ENCODE measurements at regions not wholly inside any gene's neighbourhood (a gene's known extent, or its start where the extent isn't known, plus 50 kb on each side); places are given as distances from the start of the nearest gene placed in this dataset.
A peak's percentile ranks its signal among the peaks of the same experiment; 100 is the strongest.

DNA sequence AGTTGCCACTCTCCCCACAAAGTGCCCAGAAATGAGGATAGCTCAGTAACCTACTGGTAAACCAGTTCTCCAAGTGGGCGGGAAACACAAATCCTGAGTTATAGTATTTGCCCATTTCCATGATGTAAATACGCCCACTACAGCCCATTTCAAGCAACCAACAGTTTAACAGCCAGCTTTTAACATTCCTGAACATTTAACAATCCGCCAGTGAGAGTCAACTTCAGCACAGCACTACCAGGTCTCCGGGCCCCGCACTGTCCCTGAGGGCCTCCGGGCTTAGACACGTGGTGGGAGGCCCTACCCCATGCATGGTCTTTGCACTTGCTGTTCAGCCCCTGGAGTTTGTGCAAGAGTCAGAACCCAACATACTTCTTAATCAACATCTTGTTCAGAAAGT, 132.0 kb upstream of the CTTNBP2NL start:
- Histone ChIP-seq H3K9me3 (no peaks in the 10 kb centered on the region), H3K27ac (no peak overlapping the region), H3K4me3 (no peak overlapping the region), H3K4me1 (no peaks in the 10 kb centered on the region), H3K27me3 (ENCODE audit: insufficient read depth in 3 of 3, low read length in 2 of 3) (no peaks in the 10 kb centered on the region), H3K36me3 (ENCODE audit: insufficient read depth in 1 of 2, low read depth in 1 of 2) (no peaks in the 10 kb centered on the region)
- ATAC-seq (peak in 1 of 4 donors; percentile 37), DNase-seq (peak in 1 of 2 donors; percentile 58)
- TF ChIP-seq, protein P1, sequence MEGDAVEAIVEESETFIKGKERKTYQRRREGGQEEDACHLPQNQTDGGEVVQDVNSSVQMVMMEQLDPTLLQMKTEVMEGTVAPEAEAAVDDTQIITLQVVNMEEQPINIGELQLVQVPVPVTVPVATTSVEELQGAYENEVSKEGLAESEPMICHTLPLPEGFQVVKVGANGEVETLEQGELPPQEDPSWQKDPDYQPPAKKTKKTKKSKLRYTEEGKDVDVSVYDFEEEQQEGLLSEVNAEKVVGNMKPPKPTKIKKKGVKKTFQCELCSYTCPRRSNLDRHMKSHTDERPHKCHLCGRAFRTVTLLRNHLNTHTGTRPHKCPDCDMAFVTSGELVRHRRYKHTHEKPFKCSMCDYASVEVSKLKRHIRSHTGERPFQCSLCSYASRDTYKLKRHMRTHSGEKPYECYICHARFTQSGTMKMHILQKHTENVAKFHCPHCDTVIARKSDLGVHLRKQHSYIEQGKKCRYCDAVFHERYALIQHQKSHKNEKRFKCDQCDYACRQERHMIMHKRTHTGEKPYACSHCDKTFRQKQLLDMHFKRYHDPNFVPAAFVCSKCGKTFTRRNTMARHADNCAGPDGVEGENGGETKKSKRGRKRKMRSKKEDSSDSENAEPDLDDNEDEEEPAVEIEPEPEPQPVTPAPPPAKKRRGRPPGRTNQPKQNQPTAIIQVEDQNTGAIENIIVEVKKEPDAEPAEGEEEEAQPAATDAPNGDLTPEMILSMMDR (IDR thresholded peaks at IDR 0.05) = no peak
- intact Hi-C loops (cut with DNase I) = no loop called here
- 70 to 71% (median 70%) methylated on average over 7 of the region's 7 CpGs for WGBS, 3 donors

DNA sequence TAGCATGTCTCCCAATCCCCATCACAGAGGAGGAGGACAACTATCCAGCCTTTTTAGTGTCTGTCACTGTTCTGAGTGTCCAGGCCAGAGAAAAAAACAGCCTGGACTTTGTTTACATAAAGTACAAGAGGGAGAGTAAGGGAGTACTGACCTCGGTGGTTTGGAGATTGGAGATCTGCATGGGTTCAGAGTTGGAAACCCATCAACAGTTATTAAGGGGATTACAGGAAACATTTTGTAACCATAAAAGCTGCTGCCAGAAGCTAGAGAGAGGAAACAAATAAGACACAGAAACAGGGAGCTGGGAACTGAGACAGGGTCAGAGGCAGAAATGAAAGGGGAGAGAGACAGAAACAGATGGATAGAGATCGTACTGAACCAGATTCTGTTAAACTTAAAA, 131.5 kb upstream of the CTTNBP2NL start:
- Histone ChIP-seq H3K27me3 (ENCODE audit: insufficient read depth in 3 of 3, low read length in 2 of 3) (no peaks in the 10 kb centered on the region), H3K4me1 (no peaks in the 10 kb centered on the region), H3K9me3 (no peaks in the 10 kb centered on the region), H3K36me3 (ENCODE audit: insufficient read depth in 1 of 2, low read depth in 1 of 2) (no peaks in the 10 kb centered on the region), H3K27ac (peak overlapping the region; percentile 27), H3K4me3 (no peak overlapping the region)
- 32 to 43% (median 34%) methylated on average over 2 of the region's 2 CpGs for WGBS, 3 donors
- peak in 3 of 4 donors; percentile 25 to 54 (median 41) for ATAC-seq
- DNase-seq = no peak
- intact Hi-C loops (cut with DNase I) = no loop called here
- TF ChIP-seq, protein P1 (IDR thresholded peaks at IDR 0.05) = no peak

DNA sequence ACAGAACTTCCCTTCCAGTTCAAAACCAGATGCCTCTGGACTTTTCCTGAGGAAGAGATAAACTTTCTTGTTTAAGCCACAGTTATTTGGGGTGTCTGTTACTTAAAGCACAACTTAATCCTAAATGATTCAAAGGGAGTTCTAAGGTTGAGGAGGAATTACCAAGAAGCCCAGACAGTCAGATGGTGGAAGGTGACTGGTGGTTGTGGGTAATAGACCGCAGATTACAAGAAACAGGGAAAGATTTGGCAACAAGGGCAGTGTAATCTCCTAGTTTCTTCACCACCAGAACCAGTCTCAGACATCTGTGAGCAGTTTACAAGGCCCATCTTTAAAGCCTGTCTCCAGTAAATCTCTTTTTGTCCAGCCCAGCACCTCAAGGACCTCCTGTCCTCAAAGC, 130.1 kb upstream of the CTTNBP2NL start:
- no peaks in the 10 kb centered on the region for H3K4me1 ChIP-seq
- DNase-seq (no peak), ATAC-seq (no peak)
- intact Hi-C loops (cut with DNase I) = no loop called here
- H3K4me3 ChIP-seq = no peak overlapping the region
- no peaks in the 10 kb centered on the region for H3K9me3 ChIP-seq
- H3K36me3 ChIP-seq (ENCODE audit: insufficient read depth in 1 of 2, low read depth in 1 of 2) = no peaks in the 10 kb centered on the region
- H3K27ac ChIP-seq = no peak overlapping the region
- 95 to 98% (median 96%) methylated on average over 1 of the region's 1 CpG for WGBS, 3 donors
- TF ChIP-seq, protein P1 (IDR thresholded peaks at IDR 0.05) = no peak
- H3K27me3 ChIP-seq (ENCODE audit: insufficient read depth in 3 of 3, low read length in 2 of 3) = no peaks in the 10 kb centered on the region

DNA sequence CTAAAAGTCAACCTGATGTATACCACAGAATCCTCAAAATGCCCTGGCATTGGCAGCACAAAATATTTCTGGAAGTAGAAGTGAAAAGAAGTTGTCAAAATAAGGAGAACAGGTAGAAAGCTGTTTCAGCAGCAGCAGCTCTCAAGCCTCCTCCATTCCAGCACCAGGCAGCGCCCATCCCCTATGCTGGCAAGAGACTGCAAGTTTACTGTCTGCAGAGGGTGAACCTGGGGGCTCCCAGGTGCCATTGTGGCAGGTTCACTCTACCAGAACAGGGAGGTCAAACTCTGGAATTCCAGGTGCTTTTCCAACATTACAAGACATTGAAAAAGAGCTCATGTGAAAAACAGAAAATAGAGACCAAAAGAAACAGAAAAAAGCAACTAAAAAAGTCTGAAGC, 128.8 kb upstream of the CTTNBP2NL start:
- Histone ChIP-seq H3K36me3 (ENCODE audit: insufficient read depth in 1 of 2, low read depth in 1 of 2) (no peaks in the 10 kb centered on the region), H3K4me3 (no peak overlapping the region), H3K27ac (peak overlapping the region; percentile 30), H3K4me1 (no peaks in the 10 kb centered on the region), H3K9me3 (no peaks in the 10 kb centered on the region), H3K27me3 (ENCODE audit: insufficient read depth in 3 of 3, low read length in 2 of 3) (no peaks in the 10 kb centered on the region)
- ATAC-seq = no peak
- no peak for DNase-seq
- WGBS, 3 donors = 86 to 94% (median 92%) methylated on average over 1 of the region's 1 CpG
- intact Hi-C loops (cut with DNase I) = no loop called here
- TF ChIP-seq, protein P1 (IDR thresholded peaks at IDR 0.05) = no peak

DNA sequence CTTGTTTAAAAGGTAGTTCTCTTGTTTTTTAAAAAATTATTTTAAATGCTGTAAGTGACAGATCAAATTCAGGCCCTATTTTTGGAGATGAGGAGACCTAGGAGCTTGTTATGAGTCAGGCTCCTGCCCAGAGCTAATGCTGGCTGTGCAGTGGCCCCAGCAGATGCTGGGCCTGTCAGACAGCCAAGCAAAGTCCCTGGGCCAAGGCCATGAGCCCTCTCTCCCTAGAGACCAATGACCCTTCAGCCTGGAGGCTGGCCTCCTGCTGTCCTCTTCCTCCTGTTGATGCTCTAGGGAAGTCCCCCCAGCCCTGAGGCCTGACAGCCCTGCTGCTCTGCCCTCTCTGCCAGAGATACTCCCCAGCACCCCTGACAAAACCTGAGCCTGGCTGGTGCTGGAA, 128.1 kb upstream of the CTTNBP2NL start:
- no peaks in the 10 kb centered on the region for H3K4me1 ChIP-seq
- no peaks in the 10 kb centered on the region for H3K36me3 ChIP-seq (ENCODE audit: insufficient read depth in 1 of 2, low read depth in 1 of 2)
- H3K9me3 ChIP-seq = no peaks in the 10 kb centered on the region
- ATAC-seq (peak; percentile 75 to 82 (median 78)), DNase-seq (peak; percentile 59 to 83)
- intact Hi-C loops (cut with DNase I) = no loop called here
- no peak overlapping the region for H3K4me3 ChIP-seq
- peak overlapping the region; percentile 6 for H3K27ac ChIP-seq
- TF ChIP-seq, protein P1 (IDR thresholded peaks at IDR 0.05) = no peak
- H3K27me3 ChIP-seq (ENCODE audit: insufficient read depth in 3 of 3, low read length in 2 of 3) = no peaks in the 10 kb centered on the region
